GM20000 (cell line): ENCODE measurements at regions not wholly inside any gene's neighbourhood (a gene's known extent, or its start where the extent isn't known, plus 50 kb on each side); places are given as distances from the start of the nearest gene placed in this dataset.

Experiments used
- DNase-seq: peaks from one replicate; pipeline ENCODE4 v3.0.0; 2012; ENCODE audit warnings: low spot score
- CTCF ChIP-seq: IDR thresholded peaks from 2 replicates; pipeline ENCODE4 v1.5.1; 2012; ENCODE audit warnings: mild to moderate bottlenecking, control low read depth; ENCODE audit errors: extremely low read depth, missing control alignments

- TF ChIP-seq CTCF: no peak
- no peak for DNase-seq
Observed at GRCh38 chr22:22150457-22150856, 94.1 kb upstream of the VPREB1 start.

- TF ChIP-seq CTCF: no peak
- DNase-seq: no peak
Observed at GRCh38 chr22:22148905-22149304, 95.7 kb upstream of the VPREB1 start.

GRCh38 chr22:22144858-22145257 lies 99.7 kb upstream of the VPREB1 start:
- TF ChIP-seq CTCF: no peak
- no peak for DNase-seq

- TF ChIP-seq CTCF: no peak
- DNase-seq: no peak
Observed at GRCh38 chr22:22143448-22143847, 101.1 kb upstream of the VPREB1 start.

- DNase-seq: no peak
- no peak for TF ChIP-seq CTCF
Observed at GRCh38 chr22:22142661-22143060, 101.9 kb upstream of the VPREB1 start.

GRCh38 chr22:22141771-22142591 lies 102.6 kb upstream of the VPREB1 start:
- no peak for DNase-seq
- TF ChIP-seq CTCF: no peak

- TF ChIP-seq CTCF: no peak
- DNase-seq: no peak
Observed at GRCh38 chr22:22141031-22141430, 103.6 kb upstream of the VPREB1 start.
